AG10803 (cell line): ENCODE measurements at regions not wholly inside any gene's neighbourhood (a gene's known extent, or its start where the extent isn't known, plus 50 kb on each side); places are given as distances from the start of the nearest gene placed in this dataset.

ENCODE experiments used
- DNase-seq: peaks from one replicate; pipeline ENCODE4 v3.0.0; 2010; ENCODE audit warnings: low read depth
- H3K4me3 ChIP-seq: 2 replicates; pipeline ENCODE4 v1.5.1; 2011; ENCODE audit warnings: mild to moderate bottlenecking, low read length, control low read depth
- TF ChIP-seq, protein P1 (sequence below): conservative IDR thresholded peaks from 2 replicates; pipeline ENCODE4 v1.5.1; 2011; ENCODE audit warnings: mild to moderate bottlenecking, low read length, control low read depth, inconsistent platforms

DNA sequence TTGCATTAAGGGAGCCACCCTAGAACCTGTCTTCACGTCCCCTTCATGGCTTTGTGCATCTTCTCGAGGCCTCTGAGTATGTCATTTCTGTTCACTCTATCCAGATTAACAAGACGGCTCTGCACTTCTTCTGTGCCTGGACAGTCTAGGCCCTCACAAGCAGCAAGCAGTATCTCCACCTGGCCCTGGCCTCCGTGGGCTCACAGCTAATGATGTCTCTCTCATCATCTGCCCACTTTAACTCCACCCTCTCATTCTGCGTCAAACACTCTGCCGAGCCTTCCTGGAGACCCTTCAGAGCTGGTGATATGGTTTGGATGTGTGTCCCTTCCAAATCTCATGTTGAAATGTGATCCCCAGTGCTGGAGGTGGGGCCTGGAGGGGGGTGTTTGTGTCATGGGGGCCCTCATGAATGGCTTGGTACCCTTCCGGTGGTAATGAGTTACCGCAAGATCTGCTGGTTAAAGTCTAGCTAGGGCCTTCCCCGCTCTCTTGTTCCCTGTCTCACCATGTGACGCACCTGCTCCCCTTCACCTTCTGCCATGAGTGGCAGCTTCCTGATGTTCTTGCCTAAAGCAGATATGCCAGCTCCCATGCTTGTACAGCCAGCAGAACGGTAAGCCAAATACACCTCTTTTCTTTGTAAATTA is 132.5 kb upstream of the ID2 start:
- no peak overlapping the region for H3K4me3 ChIP-seq
- TF ChIP-seq, protein P1, sequence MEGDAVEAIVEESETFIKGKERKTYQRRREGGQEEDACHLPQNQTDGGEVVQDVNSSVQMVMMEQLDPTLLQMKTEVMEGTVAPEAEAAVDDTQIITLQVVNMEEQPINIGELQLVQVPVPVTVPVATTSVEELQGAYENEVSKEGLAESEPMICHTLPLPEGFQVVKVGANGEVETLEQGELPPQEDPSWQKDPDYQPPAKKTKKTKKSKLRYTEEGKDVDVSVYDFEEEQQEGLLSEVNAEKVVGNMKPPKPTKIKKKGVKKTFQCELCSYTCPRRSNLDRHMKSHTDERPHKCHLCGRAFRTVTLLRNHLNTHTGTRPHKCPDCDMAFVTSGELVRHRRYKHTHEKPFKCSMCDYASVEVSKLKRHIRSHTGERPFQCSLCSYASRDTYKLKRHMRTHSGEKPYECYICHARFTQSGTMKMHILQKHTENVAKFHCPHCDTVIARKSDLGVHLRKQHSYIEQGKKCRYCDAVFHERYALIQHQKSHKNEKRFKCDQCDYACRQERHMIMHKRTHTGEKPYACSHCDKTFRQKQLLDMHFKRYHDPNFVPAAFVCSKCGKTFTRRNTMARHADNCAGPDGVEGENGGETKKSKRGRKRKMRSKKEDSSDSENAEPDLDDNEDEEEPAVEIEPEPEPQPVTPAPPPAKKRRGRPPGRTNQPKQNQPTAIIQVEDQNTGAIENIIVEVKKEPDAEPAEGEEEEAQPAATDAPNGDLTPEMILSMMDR = no peak
- DNase-seq = no peak

- TF ChIP-seq, protein P1 = no peak
- no peak for DNase-seq
- no peak overlapping the region for H3K4me3 ChIP-seq
Measured at GRCh38 chr2:8549942-8550341, 131.9 kb upstream of the ID2 start.

GRCh38 chr2:8550481-8550880 is 131.4 kb upstream of the ID2 start:
- TF ChIP-seq, protein P1 = no peak
- H3K4me3 ChIP-seq = no peak overlapping the region
- DNase-seq = no peak

DNA sequence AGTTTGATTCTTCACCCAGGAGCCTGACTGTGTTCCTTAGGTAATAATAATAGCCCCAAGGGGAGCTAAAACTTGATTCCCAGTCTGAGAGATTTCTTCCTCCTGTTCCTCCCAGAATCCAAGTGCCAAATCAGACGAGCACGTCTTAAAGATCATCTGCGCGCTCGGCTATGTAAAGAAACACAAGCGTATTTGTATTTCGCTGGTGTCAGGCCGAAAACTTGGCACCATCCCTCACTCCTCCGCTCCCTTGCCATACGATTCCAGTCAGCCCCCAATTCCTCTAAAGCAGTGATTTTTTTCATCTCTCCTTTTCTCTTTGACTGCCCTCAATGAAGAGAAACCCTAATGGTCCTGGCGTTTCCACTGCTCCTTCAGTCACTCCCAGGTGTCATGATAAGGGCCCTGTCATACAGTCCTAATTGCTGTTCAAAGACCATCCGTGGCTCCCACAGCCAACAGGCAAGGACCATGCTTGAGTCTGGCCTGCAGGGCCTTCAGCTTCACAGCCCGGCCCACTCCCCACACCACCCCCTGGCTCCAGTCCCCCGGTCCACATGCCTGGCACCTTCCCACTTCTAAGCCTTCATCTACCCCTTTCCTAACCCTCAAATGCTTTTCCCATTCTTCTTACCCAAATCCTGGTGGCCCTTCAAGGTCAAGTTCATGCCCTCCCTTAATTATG is 130.8 kb upstream of the ID2 start:
- H3K4me3 ChIP-seq = no peak overlapping the region

GRCh38 chr2:8551622-8552074 is 130.2 kb upstream of the ID2 start:
- DNase-seq = no peak
- TF ChIP-seq, protein P1 = no peak
- no peak overlapping the region for H3K4me3 ChIP-seq

More for the DNA sequence above, 130.8 kb upstream of the ID2 start:
- TF ChIP-seq, protein P1 = no peak
- no peak for DNase-seq

GRCh38 chr2:8552293-8552801 is 129.5 kb upstream of the ID2 start:
- TF ChIP-seq, protein P1 = no peak
- no peak overlapping the region for H3K4me3 ChIP-seq
- DNase-seq = no peak

GRCh38 chr2:8553643-8554042 is 128.2 kb upstream of the ID2 start:
- DNase-seq = no peak
- TF ChIP-seq, protein P1 = no peak
- H3K4me3 ChIP-seq = no peak overlapping the region
